GM18517 (cell line): ENCODE measurements at regions not wholly inside any gene's neighbourhood (a gene's known extent, or its start where the extent isn't known, plus 50 kb on each side); places are given as distances from the start of the nearest gene placed in this dataset.

Experiments
- ATAC-seq: cut with Tn5 transposase; IDR thresholded peaks from one replicate; pipeline ENCODE4 v1.9.1; 2021; ENCODE audit warnings: mild to moderate bottlenecking, moderate library complexity; ENCODE audit not compliant: unreplicated experiment

DNA sequence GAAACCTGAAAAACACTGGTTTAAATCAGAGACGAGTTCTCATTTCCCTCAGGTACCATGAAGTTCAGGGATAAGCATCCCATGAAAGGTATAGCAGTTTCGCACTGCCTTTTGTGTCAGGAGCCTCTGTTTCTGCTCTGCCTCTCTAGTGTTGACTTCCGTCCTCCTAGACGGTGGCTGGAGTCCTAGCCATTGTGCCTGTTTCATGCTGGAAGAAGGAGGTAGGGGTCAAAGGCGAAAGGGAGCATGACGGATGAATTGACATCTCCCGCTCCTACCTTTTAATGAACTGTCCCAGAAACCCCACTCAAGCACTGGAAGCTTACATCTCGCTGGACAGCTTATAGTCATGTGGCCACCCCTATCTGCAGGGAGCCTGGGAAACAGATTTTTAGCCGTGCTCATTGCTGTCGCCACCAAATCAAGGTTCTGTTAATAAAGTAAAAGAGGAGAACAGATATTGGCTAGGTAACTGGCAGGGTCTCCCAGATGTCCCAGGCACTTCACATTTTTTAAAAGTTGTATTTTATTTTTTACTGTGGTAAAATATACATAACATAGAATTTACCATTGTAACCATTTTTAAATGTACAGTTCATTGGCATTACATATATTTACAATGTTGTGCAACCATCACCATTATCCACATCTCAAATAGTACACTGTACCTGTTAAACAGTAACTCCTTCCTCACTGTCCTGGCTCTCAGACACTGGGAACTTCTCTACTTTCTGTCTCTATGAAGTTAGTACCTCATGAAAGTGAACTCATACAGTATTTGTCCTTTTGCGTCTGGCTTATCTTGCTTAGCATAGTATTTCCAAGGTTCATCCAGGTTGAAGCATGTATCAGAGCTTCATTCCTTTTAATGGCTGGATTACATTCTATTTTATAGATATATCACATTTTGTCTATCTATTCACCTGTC, 55.0 kb upstream of the CTLA4 start:
- no peak for ATAC-seq

GRCh38 chr2:203813684-203814083, 53.9 kb upstream of the CTLA4 start:
- ATAC-seq = no peak

DNA sequence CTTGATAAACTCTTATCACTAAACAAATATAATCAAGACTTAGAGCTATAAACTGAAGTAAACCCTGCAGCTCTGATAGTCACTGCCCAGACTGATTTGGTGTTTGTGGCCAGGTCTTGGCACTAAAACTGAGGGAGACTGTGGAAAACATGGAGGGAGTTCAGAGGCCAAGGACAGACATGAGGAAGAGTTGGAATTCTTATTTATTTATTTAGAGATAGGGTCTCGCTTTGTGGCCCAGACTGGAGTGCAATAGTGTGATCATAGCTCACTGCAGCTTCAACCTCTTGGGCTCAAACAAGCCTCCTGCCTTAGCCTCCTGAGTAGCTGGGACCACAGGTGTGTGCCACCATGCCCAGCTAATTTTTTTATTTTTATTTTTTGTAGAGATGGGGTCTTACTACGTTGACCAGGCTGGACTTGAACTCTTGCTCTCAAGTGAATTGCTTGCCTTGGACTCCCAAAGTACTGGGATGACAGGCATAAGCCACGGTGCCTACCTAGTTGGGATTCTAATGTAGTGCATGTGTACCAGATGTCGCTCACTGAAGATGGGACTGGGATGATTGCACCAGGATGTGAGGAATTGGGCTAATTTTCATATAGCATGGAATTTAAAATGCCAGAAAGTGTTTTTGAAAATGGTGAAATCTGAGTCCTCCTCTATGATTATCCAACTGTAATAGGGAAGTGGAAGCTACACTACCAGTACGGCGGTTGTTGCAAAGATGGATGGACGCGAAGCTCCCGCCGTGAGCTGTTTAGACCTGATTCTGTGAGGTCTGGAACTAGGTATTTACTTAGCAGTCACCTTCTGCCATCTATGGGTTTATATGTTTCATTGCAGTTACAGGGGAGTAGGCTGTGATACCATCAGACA, 52.7 kb upstream of the CTLA4 start:
- peak; percentile 81 for ATAC-seq

DNA sequence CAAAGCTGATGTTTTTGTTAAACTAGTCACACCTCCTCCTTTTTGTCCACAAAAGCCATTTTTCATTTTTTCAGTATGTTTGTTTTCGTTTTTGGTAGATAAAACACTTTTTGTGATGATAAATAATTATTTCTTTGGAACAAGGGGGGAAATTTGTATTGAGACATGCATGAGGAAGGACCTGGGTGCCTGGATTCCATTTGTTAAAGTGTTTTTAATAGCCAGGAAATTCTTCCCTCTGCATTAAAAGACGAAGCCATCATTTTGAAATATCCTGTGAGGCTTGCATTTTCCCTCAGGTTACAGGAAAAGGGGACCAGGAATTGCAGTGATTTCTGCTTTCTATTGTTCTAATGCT, 52.1 kb upstream of the CTLA4 start:
- ATAC-seq = no peak

DNA sequence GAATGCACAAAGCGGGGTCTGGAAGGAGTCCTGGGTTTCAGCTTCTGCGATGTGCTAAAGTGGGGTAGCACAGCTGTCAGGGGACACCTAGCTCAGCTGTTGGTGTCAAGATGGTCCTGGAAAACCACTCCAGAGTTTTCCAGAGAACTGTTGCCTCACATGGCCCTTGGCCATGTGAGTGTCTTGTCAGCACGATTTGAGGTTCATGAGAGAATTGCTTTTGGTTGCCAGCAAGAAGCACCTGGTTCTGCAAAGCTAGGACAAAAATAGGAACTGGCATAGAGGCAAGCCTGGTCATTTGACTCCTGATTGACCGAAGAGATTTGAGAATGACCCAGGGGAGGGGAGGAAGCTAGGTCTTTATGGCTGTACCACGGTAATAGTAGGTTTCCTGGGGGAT, 50.4 kb upstream of the CTLA4 start:
- no peak for ATAC-seq
